Endodermal cell (in vitro differentiated cells): ENCODE measurements at regions not wholly inside any gene's neighbourhood (a gene's known extent, or its start where the extent isn't known, plus 50 kb on each side); places are given as distances from the start of the nearest gene placed in this dataset.

Experiments
- DNase-seq: peaks from one replicate; pipeline ENCODE4 v3.0.0-alpha.2; 2017
- H3K27ac ChIP-seq: 2 replicates; pipeline ENCODE4 v1.5.1; 2013; ENCODE audit warnings: mild to moderate bottlenecking, low read depth, low read length, moderate library complexity
- H3K27me3 ChIP-seq: 2 replicates; pipeline ENCODE4 v1.6.1; 2013; ENCODE audit warnings: mild to moderate bottlenecking, low read length, moderate library complexity; ENCODE audit not compliant: insufficient read depth, control insufficient read depth, poor library complexity, severe bottlenecking
- H3K36me3 ChIP-seq: 2 replicates; pipeline ENCODE4 v1.7.0; 2013; ENCODE audit warnings: mild to moderate bottlenecking, low read length, moderate library complexity; ENCODE audit not compliant: control insufficient read depth, insufficient read depth
- H3K4me1 ChIP-seq: one replicate; pipeline ENCODE4 v1.7.0; 2013; ENCODE audit warnings: low read length; ENCODE audit not compliant: control insufficient read depth, insufficient read depth
- H3K4me3 ChIP-seq: 2 replicates; pipeline ENCODE4 v1.5.1; 2013; ENCODE audit warnings: mild to moderate bottlenecking, low read length, moderate library complexity
- H3K9ac ChIP-seq: 2 replicates; pipeline ENCODE4 v1.6.1; 2013; ENCODE audit warnings: mild to moderate bottlenecking, low read length, moderate library complexity; ENCODE audit not compliant: poor library complexity, severe bottlenecking; ENCODE audit errors: extremely low read depth
- H3K9me3 ChIP-seq: 2 replicates; pipeline ENCODE4 v1.6.1; 2013; ENCODE audit warnings: mild to moderate bottlenecking, low read length, moderate library complexity; ENCODE audit not compliant: control insufficient read depth
- H3K27ac Mint-ChIP-seq: 2 replicates; pipeline ENCODE4 v1.8.0; 2020; ENCODE audit warnings: mixed read lengths
- H3K27me3 Mint-ChIP-seq: 2 replicates; pipeline ENCODE4 v1.8.0; 2021; ENCODE audit warnings: mild to moderate bottlenecking, mixed read lengths; ENCODE audit not compliant: insufficient read depth
- H3K36me3 Mint-ChIP-seq: 2 replicates; pipeline ENCODE4 v1.8.0; 2020; ENCODE audit warnings: low read depth, mixed read lengths
- H3K4me1 Mint-ChIP-seq: 2 replicates; pipeline ENCODE4 v1.8.0; 2020; ENCODE audit warnings: mixed read lengths
- H3K4me3 Mint-ChIP-seq: 2 replicates; pipeline ENCODE4 v1.8.0; 2020; ENCODE audit warnings: mild to moderate bottlenecking, moderate library complexity, mixed read lengths
- H3K9me3 Mint-ChIP-seq: 2 replicates; pipeline ENCODE4 v1.8.0; 2020; ENCODE audit warnings: mild to moderate bottlenecking, mixed read lengths
- CTCF ChIP-seq: fragments of 200-600 bp; sonication (generic); conservative IDR thresholded peaks from 2 replicates; pipeline ENCODE4 v1.5.0; 2021; ENCODE audit warnings: antibody characterized with exemption, mild to moderate bottlenecking
- WGBS, 2 experiments: methylation state at CpG; one replicate each; pipeline versions ENCODE4 v1.1.5 to v1.1.7; 2013; ENCODE audit warnings: missing lambda C conversion rate in 2 of 2, mixed read lengths in 1 of 2; ENCODE audit not compliant: insufficient coverage in 1 of 2, insufficient read length in 1 of 2; 5-methylcytosine and 5-hydroxymethylcytosine counted together

- Histone ChIP-seq H3K27ac (no peak overlapping the region), H3K4me1 (no peaks in the 10 kb centered on the region), H3K9ac (no peak overlapping the region), H3K4me3 (no peak overlapping the region), H3K27me3 (peaks cover 9% of the 10 kb centered on the region), H3K36me3 (no peaks in the 10 kb centered on the region), H3K9me3 (peaks cover 18% of the 10 kb centered on the region)
- peaks cover 14% of the 10 kb centered on the region for H3K4me1 Mint-ChIP-seq
- WGBS, 2 experiments, result 93 to 100% methylated on average over 1 to 2 of the region's 2 CpGs
- H3K27ac Mint-ChIP-seq, result no peak overlapping the region
- H3K27me3 Mint-ChIP-seq, result peaks cover 17% of the 10 kb centered on the region
- peaks cover 28% of the 10 kb centered on the region for H3K9me3 Mint-ChIP-seq
- no peak overlapping the region for H3K4me3 Mint-ChIP-seq
- DNase-seq, result no peak
- H3K36me3 Mint-ChIP-seq, result peaks cover 11% of the 10 kb centered on the region
- no peak for TF ChIP-seq CTCF
These were observed 666.9 kb downstream of the XIRP2 start for GRCh38 chr2:167555098-167555720.

- Mint-ChIP-seq H3K4me1 (peaks cover 21% of the 10 kb centered on the region), H3K27me3 (peaks cover 22% of the 10 kb centered on the region), H3K36me3 (peaks cover 11% of the 10 kb centered on the region), H3K9me3 (peaks cover 16% of the 10 kb centered on the region), H3K27ac (no peak overlapping the region), H3K4me3 (no peak overlapping the region)
- no peak for DNase-seq
- TF ChIP-seq CTCF, result no peak
- no peak overlapping the region for H3K27ac ChIP-seq
- H3K36me3 ChIP-seq, result no peaks in the 10 kb centered on the region
- H3K4me3 ChIP-seq, result no peak overlapping the region
- H3K9me3 ChIP-seq, result peaks cover 18% of the 10 kb centered on the region
- peaks cover 5% of the 10 kb centered on the region for H3K4me1 ChIP-seq
- WGBS, 2 experiments, result 84% methylated on average over 2 of the region's 2 CpGs; no CpG with 5 or more reads in 1 of the 2 experiments
- H3K9ac ChIP-seq, result no peak overlapping the region
- H3K27me3 ChIP-seq, result peaks cover 9% of the 10 kb centered on the region
These were observed 665.4 kb downstream of the XIRP2 start for GRCh38 chr2:167553635-167554034.

- Histone ChIP-seq H3K9ac (no peak overlapping the region), H3K4me3 (no peak overlapping the region), H3K4me1 (peaks cover 5% of the 10 kb centered on the region), H3K27ac (no peak overlapping the region), H3K9me3 (peaks cover under 1% of the 10 kb centered on the region), H3K36me3 (no peaks in the 10 kb centered on the region), H3K27me3 (peaks cover 12% of the 10 kb centered on the region)
- WGBS, 2 experiments, result 90 to 95% methylated on average over 3 to 4 of the region's 4 CpGs
- no peak overlapping the region for H3K4me3 Mint-ChIP-seq
- peaks cover 25% of the 10 kb centered on the region for H3K4me1 Mint-ChIP-seq
- H3K36me3 Mint-ChIP-seq, result no peaks in the 10 kb centered on the region
- TF ChIP-seq CTCF, result no peak
- H3K9me3 Mint-ChIP-seq, result peaks cover 5% of the 10 kb centered on the region
- no peak for DNase-seq
- H3K27ac Mint-ChIP-seq, result no peak overlapping the region
- peaks cover 39% of the 10 kb centered on the region for H3K27me3 Mint-ChIP-seq
These were observed 663.1 kb downstream of the XIRP2 start for GRCh38 chr2:167551416-167551815.
